ENCODE measurements at regions not wholly inside any gene's neighbourhood (a gene's known extent, or its start where the extent isn't known, plus 50 kb on each side); places are given as distances from the start of the nearest gene placed in this dataset.

GRCh38 chr6:37105148-37106050 lies 64.6 kb upstream of the PIM1 start:
- no peak for DNase-seq (ENCODE audit: low spot score)

DNA sequence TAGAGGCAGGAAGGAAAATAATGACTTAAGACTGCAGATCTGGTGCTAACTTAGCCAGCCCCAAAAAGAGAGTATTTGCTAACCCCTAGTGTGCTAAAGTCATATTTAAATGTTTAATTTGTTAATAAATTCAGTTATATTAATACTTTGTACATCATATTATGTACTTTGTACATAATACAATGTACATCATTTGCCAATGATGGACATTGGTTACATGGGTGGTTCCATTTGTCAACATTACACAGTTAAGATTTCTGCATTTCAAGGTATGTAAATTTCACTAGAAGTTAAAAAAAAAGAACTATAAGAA lies 63.9 kb upstream of the PIM1 start:
- no peak for DNase-seq (ENCODE audit: low spot score)

GRCh38 chr6:37106554-37106953 lies 63.4 kb upstream of the PIM1 start:
- DNase-seq (ENCODE audit: low spot score): no peak

- DNase-seq (ENCODE audit: low spot score): no peak
Measured at GRCh38 chr6:37106982-37107491, 62.9 kb upstream of the PIM1 start.

DNA sequence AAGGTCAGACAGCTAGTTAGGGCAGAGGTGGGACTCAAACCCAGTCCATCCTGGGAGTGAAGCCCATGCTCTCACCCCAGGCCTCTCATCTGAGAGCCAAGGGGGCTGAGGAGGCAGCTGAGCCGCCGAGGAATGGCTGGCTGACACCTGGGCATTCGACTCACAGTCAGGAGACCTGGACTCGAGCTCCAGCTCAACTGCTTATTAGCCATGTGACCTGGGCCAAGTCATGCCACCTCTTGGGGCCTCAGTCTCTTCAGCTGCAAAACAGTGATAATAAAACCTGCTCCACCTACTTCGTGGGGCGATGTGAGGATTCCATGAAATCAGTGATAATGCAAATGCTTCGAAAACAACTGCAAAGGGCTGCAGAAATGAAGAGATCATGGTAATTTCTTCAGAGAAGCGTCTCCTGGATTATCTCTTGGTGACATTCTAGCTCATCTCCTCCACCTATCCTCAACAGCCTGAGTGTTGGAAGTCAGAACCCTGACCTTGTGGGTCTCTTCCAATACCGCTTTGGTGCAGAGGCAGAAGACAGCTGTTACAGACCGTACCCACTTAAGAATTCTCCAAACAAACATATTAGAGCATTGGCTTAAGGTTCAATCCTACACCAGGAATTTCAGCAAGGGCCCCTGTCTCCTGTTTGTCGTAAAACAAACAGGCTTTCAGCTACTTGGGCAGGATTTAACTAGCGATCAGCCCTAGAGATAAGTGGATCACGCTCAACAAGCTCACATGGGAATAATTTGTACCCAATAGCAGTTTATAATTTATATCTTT lies 60.0 kb upstream of the PIM1 start:
- DNase-seq (ENCODE audit: low spot score): no peak

- DNase-seq (ENCODE audit: low spot score): no peak
Measured at GRCh38 chr6:37110500-37111461, 59.2 kb upstream of the PIM1 start.

DNA sequence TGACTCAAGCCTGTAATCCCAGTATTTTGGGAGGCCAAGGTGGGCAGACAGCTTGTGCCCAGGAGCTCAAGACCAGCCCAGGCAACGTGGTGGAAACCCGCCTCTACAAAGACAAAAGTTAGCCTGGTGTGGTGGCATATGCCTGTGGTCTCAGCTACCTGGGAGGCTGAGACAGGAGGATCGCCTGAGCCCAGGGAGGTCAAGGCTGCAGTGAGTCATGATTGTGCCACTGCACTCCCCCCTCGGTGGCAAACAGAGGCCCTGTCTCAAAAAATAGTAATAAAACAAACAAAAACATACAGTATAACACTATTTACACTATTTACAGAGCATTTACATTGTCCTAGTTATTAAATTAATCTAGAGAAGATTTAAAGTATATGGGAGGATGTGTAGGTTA lies 56.0 kb upstream of the PIM1 start:
- no peak for DNase-seq (ENCODE audit: low spot score)

GRCh38 chr6:37114612-37115011 lies 55.3 kb upstream of the PIM1 start:
- no peak for DNase-seq (ENCODE audit: low spot score)

DNA sequence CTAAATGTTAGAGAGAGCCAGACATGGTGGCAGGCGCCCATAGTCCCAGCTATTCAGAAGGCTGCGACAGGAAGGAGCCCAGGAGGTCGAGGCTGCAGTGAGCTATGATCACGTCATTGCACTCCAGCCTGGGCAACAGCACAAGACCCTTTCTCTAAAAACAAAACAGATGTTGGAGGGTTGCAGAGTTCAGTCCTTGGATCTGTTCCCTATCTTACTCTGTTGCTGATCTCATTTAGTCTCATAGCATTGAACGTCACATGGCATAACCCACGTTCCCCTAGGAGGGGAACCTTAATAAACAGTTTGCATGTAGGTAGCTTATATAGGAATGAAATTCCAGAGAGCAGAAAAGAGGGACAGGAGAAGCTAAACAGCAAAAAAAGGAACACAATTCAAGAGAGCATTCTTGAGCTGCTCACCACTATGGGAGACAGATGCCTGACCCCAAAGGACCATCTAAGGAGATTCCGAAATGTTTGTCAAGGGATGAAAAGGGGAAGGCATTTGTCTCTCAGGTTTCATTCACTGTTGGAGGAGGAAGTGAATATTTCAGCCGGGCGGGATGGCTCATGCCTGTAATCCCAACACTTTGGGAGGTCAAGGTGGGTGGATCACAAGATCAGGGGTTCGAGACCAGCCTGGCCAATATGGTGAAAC lies 54.6 kb upstream of the PIM1 start:
- no peak for DNase-seq (ENCODE audit: low spot score)

- no peak for DNase-seq (ENCODE audit: low spot score)
Measured at GRCh38 chr6:37116326-37116725, 53.6 kb upstream of the PIM1 start.

GRCh38 chr6:37119387-37119886 lies 50.5 kb upstream of the PIM1 start:
- no peak for DNase-seq (ENCODE audit: low spot score)

Measured in CD4-positive, alpha-beta T cell treated with Interleukin-15 for 4 hours (primary cell).